GM23338 (cell line): ENCODE measurements at regions not wholly inside any gene's neighbourhood (a gene's known extent, or its start where the extent isn't known, plus 50 kb on each side); places are given as distances from the start of the nearest gene placed in this dataset.
A peak's percentile ranks its signal among the peaks of the same experiment; 100 is the strongest.

Experiments used
- ATAC-seq: fragments of 200-7000 bp; cut with Tn5 transposase; 3 replicates; pipeline ENCODE4 v1.9.1; 2020
- DNase-seq: peaks from one replicate; pipeline ENCODE4 v3.0.0-alpha.2; 2015; ENCODE audit warnings: low spot score
- H2AFZ ChIP-seq: fragments of 200-600 bp; sonication (generic); 2 replicates; pipeline ENCODE4 v1.8.0; 2016; ENCODE audit warnings: antibody characterized with exemption, mild to moderate bottlenecking, moderate library complexity
- H3F3A ChIP-seq: fragments of 200-600 bp; sonication (generic); replicated peaks from 2 replicates; pipeline ENCODE4 v1.8.0; 2017; ENCODE audit warnings: antibody characterized with exemption, mixed run types, low read depth
- H3K27ac ChIP-seq: fragments of 200-600 bp; sonication (generic); 2 replicates; pipeline ENCODE4 v1.6.1; 2016; ENCODE audit warnings: low read depth
- H3K27me3 ChIP-seq: fragments of 200-600 bp; sonication (generic); 2 replicates; pipeline ENCODE4 v1.8.0; 2016; ENCODE audit warnings: mild to moderate bottlenecking, mixed run types, moderate library complexity; ENCODE audit not compliant: insufficient read depth
- H3K36me3 ChIP-seq: fragments of 200-600 bp; sonication (generic); 2 replicates; pipeline ENCODE4 v1.8.0; 2016; ENCODE audit warnings: mild to moderate bottlenecking; ENCODE audit not compliant: insufficient read depth
- H3K4me1 ChIP-seq: fragments of 200-600 bp; sonication (generic); 2 replicates; pipeline ENCODE4 v1.8.0; 2016; ENCODE audit warnings: mild to moderate bottlenecking, moderate library complexity; ENCODE audit not compliant: insufficient read depth
- H3K4me2 ChIP-seq: fragments of 200-600 bp; sonication (generic); 2 replicates; pipeline ENCODE4 v1.7.1; 2017; ENCODE audit warnings: mixed run types
- H3K4me3 ChIP-seq: fragments of 200-600 bp; sonication (generic); 2 replicates; pipeline ENCODE4 v1.6.1; 2016; ENCODE audit warnings: mixed run types
- H3K79me2 ChIP-seq: fragments of 200-600 bp; sonication (generic); replicated peaks from 2 replicates; pipeline ENCODE4 v1.8.0; 2017; ENCODE audit warnings: mild to moderate bottlenecking; ENCODE audit not compliant: insufficient read depth
- H3K9me2 ChIP-seq: fragments of 200-600 bp; sonication (generic); 2 replicates; pipeline ENCODE4 v1.8.0; 2017; ENCODE audit not compliant: insufficient read depth
- H4K20me1 ChIP-seq: fragments of 200-600 bp; sonication (generic); replicated peaks from 2 replicates; pipeline ENCODE4 v1.8.0; 2017; ENCODE audit warnings: mild to moderate bottlenecking; ENCODE audit not compliant: insufficient read depth
- H3K27ac Mint-ChIP-seq: 2 replicates; pipeline ENCODE4 v1.8.0; 2020; ENCODE audit warnings: inconsistent platforms, mild to moderate bottlenecking, moderate library complexity, mixed read lengths
- H3K27me3 Mint-ChIP-seq: 3 replicates; pipeline ENCODE4 v1.8.0; 2022; ENCODE audit warnings: low read depth, mild to moderate bottlenecking, moderate library complexity, mixed read lengths, inconsistent platforms; ENCODE audit not compliant: insufficient read depth, poor library complexity
- H3K36me3 Mint-ChIP-seq: 3 replicates; pipeline ENCODE4 v1.8.0; 2021; ENCODE audit warnings: low read depth, mild to moderate bottlenecking, inconsistent platforms, moderate library complexity, mixed read lengths
- H3K4me1 Mint-ChIP-seq: 3 replicates; pipeline ENCODE4 v1.8.0; 2020; ENCODE audit warnings: mild to moderate bottlenecking, inconsistent platforms, mixed read lengths
- H3K4me3 Mint-ChIP-seq: 3 replicates; pipeline ENCODE4 v1.8.0; 2021; ENCODE audit warnings: moderate library complexity, mild to moderate bottlenecking, inconsistent platforms, mixed read lengths
- H3K9me3 Mint-ChIP-seq: 3 replicates; pipeline ENCODE4 v1.8.0; 2020; ENCODE audit warnings: moderate library complexity, mild to moderate bottlenecking, inconsistent platforms, mixed read lengths
- CTCF ChIP-seq, 2 experiments: fragments of 200-600 bp in 1 of 2; sonication (generic) in 1 of 2; conservative IDR thresholded peaks; 2 replicates each; pipeline versions ENCODE4 v1.5.1 to v1.6.1; 2016 to 2017; ENCODE audit warnings: antibody characterized with exemption in 2 of 2, low read depth in 2 of 2, mild to moderate bottlenecking in 2 of 2, moderate library complexity in 1 of 2
- EZH2phosphoT487 ChIP-seq: fragments of 200-600 bp; sonication (generic); IDR thresholded peaks from one replicate; pipeline ENCODE4 v1.8.1; 2018; ENCODE audit warnings: antibody characterized with exemption; ENCODE audit not compliant: unreplicated experiment
- JUNB ChIP-seq: IDR thresholded peaks from one replicate; pipeline ENCODE4 v1.6.1; 2016; ENCODE audit warnings: antibody characterized with exemption; ENCODE audit not compliant: unreplicated experiment
- NANOG ChIP-seq: IDR thresholded peaks from 2 replicates; pipeline ENCODE4 v1.6.1; 2016; ENCODE audit warnings: antibody characterized with exemption, borderline replicate concordance
- POLR2AphosphoS5 ChIP-seq: IDR thresholded peaks from 2 replicates; pipeline ENCODE4 v1.6.1; 2016; ENCODE audit warnings: antibody characterized with exemption, low read depth
- STAT1 ChIP-seq: IDR thresholded peaks from one replicate; pipeline ENCODE4 v1.6.1; 2016; ENCODE audit warnings: antibody characterized with exemption; ENCODE audit not compliant: unreplicated experiment
- ZNF114 ChIP-seq: fragments of 250-450 bp; sonication (Bioruptor Pico); IDR thresholded peaks from 2 replicates; pipeline ENCODE4 v1.5.0; 2020; ENCODE audit warnings: mild to moderate bottlenecking, moderate library complexity
- ZNF331 ChIP-seq: fragments of 250-450 bp; sonication (Bioruptor Pico); IDR thresholded peaks from 2 replicates; pipeline ENCODE4 v1.5.0; 2020; ENCODE audit warnings: low read depth, mild to moderate bottlenecking, moderate library complexity

- DNase-seq, result no peak
- no peak overlapping the region for H3K4me2 ChIP-seq
- peaks cover 3% of the 10 kb centered on the region; the same call in 2 of the 3 replicates for H3K9me3 Mint-ChIP-seq
- H3K4me3 Mint-ChIP-seq, result no peak overlapping the region
- H3K27ac ChIP-seq, result no peak overlapping the region
- TF ChIP-seq CTCF (conservative IDR thresholded peaks at IDR 0.05; ENCODE audit: low read depth in 2 of 2) (peak; percentile 21 to 35; a peak in 2 of 4 replicates), ZNF331 (CRISPR knock-in tag) (no peak)
- no peak overlapping the region for H3K4me3 ChIP-seq
- H3K9me2 ChIP-seq, result no peaks in the 10 kb centered on the region
- H3K27me3 ChIP-seq, result no peaks in the 10 kb centered on the region
- peaks cover 5% of the 10 kb centered on the region; the same call in 1 of the 2 replicates for H4K20me1 ChIP-seq
- H3K27me3 Mint-ChIP-seq, result no peaks in the 10 kb centered on the region
- peaks cover 45% of the 10 kb centered on the region for H3K4me1 Mint-ChIP-seq
- H3K79me2 ChIP-seq, result peaks cover 87% of the 10 kb centered on the region
- no peak overlapping the region for H2AFZ ChIP-seq
- ATAC-seq, result peak; percentile 42; the same call in 2 of the 3 replicates
- no peak overlapping the region for H3K27ac Mint-ChIP-seq
- peaks cover 24% of the 10 kb centered on the region for H3K4me1 ChIP-seq
- no peaks in the 10 kb centered on the region for H3K36me3 Mint-ChIP-seq
- H3K36me3 ChIP-seq, result no peaks in the 10 kb centered on the region
- no peaks in the 10 kb centered on the region for H3F3A ChIP-seq
Measured at GRCh38 chr21:31548688-31549087, 110.8 kb upstream of the SOD1 start.

GRCh38 chr21:31546443-31547170 is 112.9 kb upstream of the SOD1 start:
- H3F3A ChIP-seq, result no peaks in the 10 kb centered on the region
- H3K27me3 ChIP-seq, result no peaks in the 10 kb centered on the region
- peak overlapping the region; percentile 3; the same call in 1 of the 2 replicates for H3K27ac ChIP-seq
- Mint-ChIP-seq H3K4me1 (peaks cover 35% of the 10 kb centered on the region), H3K27me3 (peaks cover 3% of the 10 kb centered on the region), H3K4me3 (no peak overlapping the region), H3K27ac (no peak overlapping the region), H3K9me3 (peaks cover 3% of the 10 kb centered on the region; the same call in 2 of the 3 replicates), H3K36me3 (no peaks in the 10 kb centered on the region)
- no peak for ATAC-seq
- H3K4me1 ChIP-seq, result peaks cover 23% of the 10 kb centered on the region
- no peaks in the 10 kb centered on the region for H3K36me3 ChIP-seq
- no peak overlapping the region for H3K4me2 ChIP-seq
- no peak overlapping the region for H3K4me3 ChIP-seq
- no peaks in the 10 kb centered on the region for H3K9me2 ChIP-seq
- no peak for TF ChIP-seq JUNB
- TF ChIP-seq EZH2phosphoT487, result no peak
- TF ChIP-seq ZNF114 (CRISPR knock-in tag), result no peak
- no peak for TF ChIP-seq STAT1
- no peak for TF ChIP-seq POLR2AphosphoS5
- TF ChIP-seq ZNF331 (CRISPR knock-in tag), result no peak
- H2AFZ ChIP-seq, result no peak overlapping the region
- no peak for DNase-seq
- H4K20me1 ChIP-seq, result peaks cover 5% of the 10 kb centered on the region; the same call in 1 of the 2 replicates
- H3K79me2 ChIP-seq, result peaks cover 71% of the 10 kb centered on the region

GRCh38 chr21:31545036-31545435 is 114.5 kb upstream of the SOD1 start:
- H4K20me1 ChIP-seq, result peaks cover 5% of the 10 kb centered on the region; the same call in 1 of the 2 replicates
- H3K27me3 Mint-ChIP-seq, result peaks cover 3% of the 10 kb centered on the region
- H3K4me1 ChIP-seq, result peaks cover 23% of the 10 kb centered on the region
- H2AFZ ChIP-seq, result no peak overlapping the region
- peaks cover 35% of the 10 kb centered on the region for H3K4me1 Mint-ChIP-seq
- H3K79me2 ChIP-seq, result peaks cover 56% of the 10 kb centered on the region
- DNase-seq (no peak), ATAC-seq (no peak)
- H3K27ac Mint-ChIP-seq, result no peak overlapping the region
- H3K4me3 Mint-ChIP-seq, result no peak overlapping the region
- H3K9me3 Mint-ChIP-seq, result no peaks in the 10 kb centered on the region
- H3K36me3 Mint-ChIP-seq, result no peaks in the 10 kb centered on the region
- H3F3A ChIP-seq, result no peaks in the 10 kb centered on the region
- no peak overlapping the region for H3K4me3 ChIP-seq
- 0 out of 2 replicates have a peak overlapping the region, but pooled peaks have one; percentile 15 for H3K4me2 ChIP-seq
- no peaks in the 10 kb centered on the region for H3K9me2 ChIP-seq
- no peak overlapping the region for H3K27ac ChIP-seq
- no peaks in the 10 kb centered on the region for H3K36me3 ChIP-seq
- H3K27me3 ChIP-seq, result no peaks in the 10 kb centered on the region
- TF ChIP-seq STAT1 (no peak), ZNF114 (CRISPR knock-in tag) (no peak), EZH2phosphoT487 (no peak), NANOG (no peak)
